Chondrocyte (in vitro differentiated cells): ENCODE measurements at regions not wholly inside any gene's neighbourhood (a gene's known extent, or its start where the extent isn't known, plus 50 kb on each side); places are given as distances from the start of the nearest gene placed in this dataset.
A peak's percentile ranks its signal among the peaks of the same experiment; 100 is the strongest.

Source experiments
- DNase-seq: peaks from one replicate; pipeline ENCODE4 v3.0.0; 2021; ENCODE audit warnings: mixed read lengths, low spot score
- H3K27ac Mint-ChIP-seq: one replicate; pipeline ENCODE4 v1.8.0; 2021; ENCODE audit warnings: mild to moderate bottlenecking, moderate library complexity, mixed read lengths; ENCODE audit not compliant: unreplicated experiment
- H3K27me3 Mint-ChIP-seq: 2 replicates; pipeline ENCODE4 v1.8.0; 2021; ENCODE audit warnings: low read depth, mixed read lengths
- H3K36me3 Mint-ChIP-seq: 2 replicates; pipeline ENCODE4 v1.8.0; 2021; ENCODE audit warnings: low read depth, mixed read lengths
- H3K4me1 Mint-ChIP-seq: 2 replicates; pipeline ENCODE4 v1.8.0; 2021; ENCODE audit warnings: low read depth, mild to moderate bottlenecking, mixed read lengths
- H3K4me3 Mint-ChIP-seq: one replicate; pipeline ENCODE4 v1.8.0; 2021; ENCODE audit warnings: mild to moderate bottlenecking, moderate library complexity, mixed read lengths; ENCODE audit not compliant: unreplicated experiment
- H3K9me3 Mint-ChIP-seq: 2 replicates; pipeline ENCODE4 v1.8.0; 2021; ENCODE audit warnings: low read depth, mixed read lengths
- TF ChIP-seq, protein P1 (sequence below): fragments of 200-600 bp; sonication (generic); IDR thresholded peaks from 2 replicates; pipeline ENCODE4 v1.5.0; 2021; ENCODE audit warnings: antibody characterized with exemption, mild to moderate bottlenecking, moderate library complexity

DNA sequence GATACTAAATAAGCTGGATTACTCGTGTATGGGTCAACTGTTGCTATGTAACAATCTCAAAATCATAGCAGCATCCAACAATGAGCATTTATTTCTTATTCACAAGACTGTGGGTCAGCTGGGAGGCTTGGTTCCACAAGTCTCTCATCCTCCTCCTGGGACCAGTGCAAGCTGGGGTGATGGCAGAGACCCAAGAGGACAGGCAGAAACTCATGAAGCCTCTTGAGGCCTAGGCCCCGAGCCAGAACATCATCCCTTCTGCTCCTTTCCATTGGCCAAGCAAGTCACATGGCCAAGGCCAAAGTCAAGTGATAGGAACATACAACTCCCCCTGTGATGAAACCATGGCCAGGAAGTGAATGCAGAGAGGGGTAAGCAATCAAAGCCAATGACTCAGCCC is 422.1 kb downstream of the BCOR start:
- TF ChIP-seq, protein P1, sequence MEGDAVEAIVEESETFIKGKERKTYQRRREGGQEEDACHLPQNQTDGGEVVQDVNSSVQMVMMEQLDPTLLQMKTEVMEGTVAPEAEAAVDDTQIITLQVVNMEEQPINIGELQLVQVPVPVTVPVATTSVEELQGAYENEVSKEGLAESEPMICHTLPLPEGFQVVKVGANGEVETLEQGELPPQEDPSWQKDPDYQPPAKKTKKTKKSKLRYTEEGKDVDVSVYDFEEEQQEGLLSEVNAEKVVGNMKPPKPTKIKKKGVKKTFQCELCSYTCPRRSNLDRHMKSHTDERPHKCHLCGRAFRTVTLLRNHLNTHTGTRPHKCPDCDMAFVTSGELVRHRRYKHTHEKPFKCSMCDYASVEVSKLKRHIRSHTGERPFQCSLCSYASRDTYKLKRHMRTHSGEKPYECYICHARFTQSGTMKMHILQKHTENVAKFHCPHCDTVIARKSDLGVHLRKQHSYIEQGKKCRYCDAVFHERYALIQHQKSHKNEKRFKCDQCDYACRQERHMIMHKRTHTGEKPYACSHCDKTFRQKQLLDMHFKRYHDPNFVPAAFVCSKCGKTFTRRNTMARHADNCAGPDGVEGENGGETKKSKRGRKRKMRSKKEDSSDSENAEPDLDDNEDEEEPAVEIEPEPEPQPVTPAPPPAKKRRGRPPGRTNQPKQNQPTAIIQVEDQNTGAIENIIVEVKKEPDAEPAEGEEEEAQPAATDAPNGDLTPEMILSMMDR: no peak
- H3K27ac Mint-ChIP-seq: no peak overlapping the region
- peaks cover 13% of the 10 kb centered on the region for H3K9me3 Mint-ChIP-seq
- no peaks in the 10 kb centered on the region for H3K36me3 Mint-ChIP-seq
- DNase-seq: no peak
- no peak overlapping the region for H3K4me3 Mint-ChIP-seq
- no peaks in the 10 kb centered on the region for H3K27me3 Mint-ChIP-seq
- H3K4me1 Mint-ChIP-seq: no peaks in the 10 kb centered on the region

DNA sequence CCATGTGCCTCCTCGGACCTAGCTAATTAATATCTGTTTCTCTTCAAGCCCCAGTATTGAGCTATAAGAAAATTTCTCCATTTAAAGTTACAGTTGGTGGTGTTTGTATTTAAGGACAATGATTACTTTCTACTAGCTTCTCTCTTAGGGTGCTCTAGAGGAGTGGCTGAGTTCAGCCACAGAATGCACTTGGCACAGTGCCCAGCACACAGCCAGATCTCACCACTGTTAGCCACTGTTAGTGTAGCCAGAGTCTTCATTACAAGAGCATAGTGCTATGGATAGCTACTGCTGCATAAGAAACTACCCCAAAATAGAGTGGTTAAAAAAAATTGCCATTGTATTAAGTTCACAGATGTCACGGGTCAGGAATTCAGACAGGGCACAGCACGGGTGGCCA is 421.3 kb downstream of the BCOR start:
- Mint-ChIP-seq H3K27me3 (no peaks in the 10 kb centered on the region), H3K36me3 (no peaks in the 10 kb centered on the region), H3K9me3 (peaks cover 13% of the 10 kb centered on the region)

DNA sequence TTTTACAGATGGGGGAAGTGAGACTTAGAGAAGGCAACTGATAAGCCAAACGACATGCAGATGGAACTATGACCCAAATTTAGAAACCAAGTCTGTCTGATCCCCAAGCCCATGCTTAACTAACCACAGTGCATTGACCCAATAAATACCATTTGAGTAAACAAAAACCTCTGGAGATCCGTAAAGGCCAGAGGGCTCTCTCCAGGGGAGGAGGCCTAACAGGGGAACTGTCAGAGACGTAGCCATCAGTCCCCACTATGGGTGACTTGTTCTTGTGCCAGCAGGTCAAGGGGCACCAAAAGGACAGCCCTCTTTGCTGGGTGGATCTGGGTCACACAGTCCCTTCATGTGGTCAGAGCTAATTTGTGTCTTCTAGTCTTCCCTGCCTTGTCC is 420.2 kb downstream of the BCOR start:
- TF ChIP-seq, protein P1: no peak
- no peak for DNase-seq
- Mint-ChIP-seq H3K36me3 (no peaks in the 10 kb centered on the region), H3K4me1 (no peaks in the 10 kb centered on the region), H3K27ac (no peak overlapping the region), H3K4me3 (no peak overlapping the region), H3K9me3 (peaks cover 9% of the 10 kb centered on the region), H3K27me3 (no peaks in the 10 kb centered on the region)

More for the DNA sequence above, 421.3 kb downstream of the BCOR start:
- no peaks in the 10 kb centered on the region for H3K4me1 Mint-ChIP-seq
- no peak for DNase-seq
- no peak overlapping the region for H3K4me3 Mint-ChIP-seq
- H3K27ac Mint-ChIP-seq: no peak overlapping the region
- TF ChIP-seq, protein P1: no peak

DNA sequence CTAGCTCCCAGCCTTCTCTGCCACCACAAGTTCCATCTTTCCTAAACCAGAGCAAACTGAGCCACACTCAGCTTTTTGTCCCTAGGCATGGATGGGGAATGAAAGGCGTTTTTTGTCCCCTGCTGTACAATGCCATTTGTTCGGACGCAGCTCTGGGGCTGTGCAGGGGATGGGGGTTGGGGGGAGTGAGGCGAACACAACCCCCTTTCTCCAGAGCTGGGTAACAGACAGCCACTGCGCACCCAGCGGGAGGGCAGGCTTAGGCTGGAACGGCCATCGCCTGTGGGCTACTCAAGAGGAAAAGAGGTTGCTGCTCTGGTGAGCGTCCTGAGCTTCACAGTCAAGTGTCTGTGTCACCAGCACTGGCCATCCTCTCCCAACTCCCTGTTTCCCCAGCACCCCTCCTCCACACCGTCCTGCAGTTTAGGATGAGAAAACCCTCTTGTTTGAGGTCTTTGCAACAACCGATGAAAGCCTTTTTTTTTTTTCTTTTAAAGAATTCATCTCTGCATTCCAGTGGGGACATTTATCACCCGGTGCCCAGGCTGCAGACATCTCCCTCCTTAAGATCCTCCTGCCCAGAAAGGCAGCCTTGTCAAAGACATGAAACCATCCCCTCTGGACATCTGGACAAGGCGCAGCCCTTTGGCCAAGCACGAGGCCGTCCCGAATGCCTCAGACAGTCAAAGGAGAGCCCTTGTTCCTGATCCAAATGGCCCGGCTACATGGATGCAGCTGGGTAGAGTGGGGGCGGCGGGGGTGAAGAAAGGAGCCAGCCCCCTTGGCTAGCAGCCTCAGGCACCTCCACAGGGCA is 419.6 kb downstream of the BCOR start:
- Mint-ChIP-seq H3K4me1 (no peaks in the 10 kb centered on the region), H3K27me3 (no peaks in the 10 kb centered on the region), H3K27ac (peak overlapping the region; percentile 39), H3K4me3 (no peak overlapping the region), H3K9me3 (peaks cover 13% of the 10 kb centered on the region), H3K36me3 (no peaks in the 10 kb centered on the region)
- TF ChIP-seq, protein P1: no peak
- DNase-seq: no peak

DNA sequence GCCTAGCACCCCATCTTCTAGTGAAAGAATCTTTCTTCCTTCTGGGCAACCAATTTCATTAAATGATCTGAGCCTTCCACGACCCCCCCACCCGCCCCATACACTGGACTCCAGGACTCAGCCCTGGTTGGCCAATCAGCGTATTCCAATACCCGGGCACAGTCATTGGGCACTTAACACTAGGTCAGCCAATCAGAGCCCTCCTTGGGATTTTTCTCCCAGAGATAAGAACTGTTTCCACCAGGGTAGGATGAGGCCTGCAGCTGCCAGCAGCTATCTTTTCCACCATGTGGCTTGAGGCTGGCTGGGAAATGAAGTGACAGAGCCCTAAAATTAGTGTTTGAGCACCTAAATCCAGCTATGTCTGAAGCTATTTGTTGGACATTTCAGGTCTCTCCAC is 418.8 kb downstream of the BCOR start:
- Mint-ChIP-seq H3K36me3 (no peaks in the 10 kb centered on the region), H3K4me3 (no peak overlapping the region), H3K27ac (no peak overlapping the region), H3K9me3 (peaks cover 14% of the 10 kb centered on the region), H3K27me3 (no peaks in the 10 kb centered on the region), H3K4me1 (no peaks in the 10 kb centered on the region)
- no peak for DNase-seq
- TF ChIP-seq, protein P1: no peak
